GM12872 (cell line): ENCODE measurements at regions not wholly inside any gene's neighbourhood (a gene's known extent, or its start where the extent isn't known, plus 50 kb on each side); places are given as distances from the start of the nearest gene placed in this dataset.
A peak's percentile ranks its signal among the peaks of the same experiment; 100 is the strongest.

Experiments
- TF ChIP-seq, protein P1 (sequence below): IDR thresholded peaks from 3 replicates; pipeline ENCODE4 v1.5.1; 2011; ENCODE audit warnings: low read depth, mild to moderate bottlenecking, low read length, moderate library complexity; ENCODE audit not compliant: insufficient read depth

DNA sequence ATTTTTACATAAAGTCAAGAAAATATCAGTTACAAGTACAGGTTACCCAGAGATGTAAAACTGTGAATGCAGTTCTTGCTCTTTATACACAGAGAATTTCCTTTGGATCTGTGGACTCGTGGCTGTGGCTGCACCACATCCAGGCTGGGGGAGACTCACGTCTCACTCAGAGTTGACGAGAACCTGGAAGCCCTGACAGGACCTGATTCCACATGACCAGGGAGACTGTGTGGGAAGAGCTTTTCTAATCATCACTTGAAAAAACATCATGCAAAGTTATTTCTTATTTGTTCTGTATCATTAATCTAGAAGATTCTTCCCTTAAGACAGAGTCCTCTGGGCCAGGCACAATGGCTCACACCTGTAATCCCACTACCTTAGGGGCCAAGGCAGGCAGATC, 1159.0 kb downstream of the RPIA start:
- TF ChIP-seq, protein P1, sequence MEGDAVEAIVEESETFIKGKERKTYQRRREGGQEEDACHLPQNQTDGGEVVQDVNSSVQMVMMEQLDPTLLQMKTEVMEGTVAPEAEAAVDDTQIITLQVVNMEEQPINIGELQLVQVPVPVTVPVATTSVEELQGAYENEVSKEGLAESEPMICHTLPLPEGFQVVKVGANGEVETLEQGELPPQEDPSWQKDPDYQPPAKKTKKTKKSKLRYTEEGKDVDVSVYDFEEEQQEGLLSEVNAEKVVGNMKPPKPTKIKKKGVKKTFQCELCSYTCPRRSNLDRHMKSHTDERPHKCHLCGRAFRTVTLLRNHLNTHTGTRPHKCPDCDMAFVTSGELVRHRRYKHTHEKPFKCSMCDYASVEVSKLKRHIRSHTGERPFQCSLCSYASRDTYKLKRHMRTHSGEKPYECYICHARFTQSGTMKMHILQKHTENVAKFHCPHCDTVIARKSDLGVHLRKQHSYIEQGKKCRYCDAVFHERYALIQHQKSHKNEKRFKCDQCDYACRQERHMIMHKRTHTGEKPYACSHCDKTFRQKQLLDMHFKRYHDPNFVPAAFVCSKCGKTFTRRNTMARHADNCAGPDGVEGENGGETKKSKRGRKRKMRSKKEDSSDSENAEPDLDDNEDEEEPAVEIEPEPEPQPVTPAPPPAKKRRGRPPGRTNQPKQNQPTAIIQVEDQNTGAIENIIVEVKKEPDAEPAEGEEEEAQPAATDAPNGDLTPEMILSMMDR = no peak

DNA sequence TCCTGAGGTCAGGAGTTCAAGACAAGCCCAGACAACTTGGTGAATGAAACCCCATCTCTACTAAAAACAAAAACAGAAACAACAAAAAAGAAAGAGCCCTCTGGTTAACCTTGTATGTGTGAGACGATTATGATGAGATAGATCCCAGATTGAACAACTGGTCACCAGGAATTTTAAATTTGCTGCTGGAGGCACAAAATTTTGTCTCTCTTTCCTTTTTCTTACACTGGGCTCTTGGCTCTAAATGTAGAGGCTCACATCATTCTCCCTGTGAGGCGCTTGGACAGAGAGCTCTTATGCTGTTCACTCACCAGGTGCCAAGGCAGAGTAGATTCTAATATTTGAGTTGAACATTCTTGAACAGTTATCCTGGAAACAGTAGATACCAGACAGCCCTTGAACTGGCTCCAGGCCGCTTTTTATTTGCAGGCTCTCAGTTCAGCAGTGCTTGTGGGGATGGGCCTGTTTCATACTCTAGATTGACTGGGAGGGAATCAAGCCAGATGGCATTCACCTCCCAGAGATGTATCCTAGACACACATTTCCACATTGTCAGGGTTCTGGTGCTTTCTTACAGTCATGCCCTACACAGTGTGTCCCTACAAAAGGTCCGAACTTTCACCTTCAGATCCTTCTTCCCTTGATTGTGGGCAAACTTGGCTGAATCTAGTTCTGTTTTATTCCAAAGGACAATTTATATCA, 1159.6 kb downstream of the RPIA start:
- TF ChIP-seq, protein P1 = no peak

DNA sequence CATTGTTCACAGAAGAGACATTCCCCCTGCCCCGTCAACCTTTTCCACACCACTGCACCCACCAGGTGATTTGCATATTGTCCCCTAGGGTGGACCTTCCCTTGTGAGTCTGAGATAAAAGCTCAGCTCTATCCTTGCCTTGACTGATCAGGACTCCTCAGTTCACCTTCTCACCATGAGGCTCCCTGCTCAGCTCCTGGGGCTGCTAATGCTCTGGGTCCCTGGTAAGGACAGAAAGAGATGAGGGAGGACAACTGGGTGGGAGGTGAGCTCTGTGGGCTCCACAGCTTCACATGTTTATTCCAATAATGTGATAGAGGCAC, 1160.1 kb downstream of the RPIA start:
- TF ChIP-seq, protein P1 = no peak

DNA sequence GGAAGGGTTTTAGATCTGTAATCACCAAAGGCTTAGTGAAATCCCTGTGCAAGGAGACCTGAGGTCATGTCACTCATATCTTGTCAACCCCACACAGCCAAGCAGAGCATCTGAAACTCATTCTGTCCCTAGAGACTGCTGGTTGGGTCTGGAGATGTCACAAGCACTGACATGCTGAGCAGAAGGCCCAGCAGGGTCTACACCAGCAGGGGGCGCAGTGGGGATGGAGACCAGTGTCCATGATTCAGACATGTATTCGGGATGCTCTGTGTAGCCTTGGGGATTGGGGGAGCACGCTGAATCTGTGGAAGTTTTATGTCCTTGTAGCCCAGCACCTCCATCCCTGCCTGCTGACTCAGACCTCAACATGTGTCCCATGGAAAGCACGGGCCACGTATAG, 1247.3 kb downstream of the RPIA start:
- TF ChIP-seq, protein P1 = peak; percentile 47

DNA sequence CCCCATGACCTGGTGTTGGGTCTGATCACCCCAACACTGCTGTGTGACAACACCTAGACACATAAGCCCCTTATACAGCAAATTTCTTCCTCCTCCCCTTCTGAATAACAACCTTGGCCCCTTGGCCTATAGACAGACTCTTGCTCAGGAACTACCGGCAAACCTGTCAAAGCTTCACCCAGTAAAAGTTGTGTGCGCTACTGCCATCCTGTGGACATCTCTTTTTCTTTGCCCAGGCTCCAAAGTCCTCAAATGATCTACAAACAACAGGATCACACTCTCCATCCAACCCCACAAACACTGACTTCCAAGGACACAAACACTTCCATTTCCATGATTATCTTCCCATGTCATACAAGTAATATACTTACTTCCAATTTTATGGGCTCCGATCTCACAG, 1265.8 kb downstream of the RPIA start:
- TF ChIP-seq, protein P1 = peak; percentile 42; the same call in 2 of the 3 replicates

DNA sequence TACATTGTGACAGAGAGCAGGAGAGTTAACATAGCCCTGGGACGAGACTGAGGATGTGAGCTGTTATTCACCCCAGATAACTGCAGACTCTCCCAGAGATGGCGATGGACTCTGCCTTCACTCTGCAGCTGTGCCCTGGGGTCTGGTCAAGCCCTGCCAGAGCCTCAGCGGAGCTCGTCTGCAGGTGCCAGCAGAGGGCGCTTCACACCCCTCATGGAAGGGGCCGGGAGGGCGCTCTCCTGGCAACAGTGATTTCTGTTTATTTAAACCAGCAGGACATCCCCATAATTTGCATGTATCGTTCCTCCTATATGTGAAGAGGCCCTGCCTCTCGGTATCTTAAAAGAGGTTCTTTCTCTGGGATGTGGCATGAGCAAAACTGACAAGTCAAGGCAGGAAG, 1329.8 kb downstream of the RPIA start:
- TF ChIP-seq, protein P1 = 0 out of 3 replicates have a peak, but pooled peaks have one; percentile 18

DNA sequence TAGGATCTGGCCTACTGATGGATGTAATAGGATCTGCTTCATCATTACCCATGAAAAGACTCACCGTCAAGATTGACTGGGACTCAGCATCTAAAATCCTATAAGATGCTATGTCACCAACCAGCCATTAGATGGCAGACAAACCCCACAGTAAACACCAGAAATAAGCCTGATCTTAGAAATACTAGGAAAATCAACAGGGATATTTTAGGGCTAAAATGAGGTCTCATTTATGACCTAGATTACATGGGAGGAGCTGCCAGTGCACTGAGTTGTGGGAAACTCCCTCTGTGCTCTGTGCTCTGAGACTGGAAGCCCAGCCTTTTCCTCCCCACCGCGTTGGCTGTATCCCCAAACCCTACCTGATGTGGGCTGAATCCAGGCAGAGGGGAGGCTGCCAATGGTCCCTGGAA, 1335.8 kb downstream of the RPIA start:
- TF ChIP-seq, protein P1 = peak; percentile 19; the same call in 1 of the 3 replicates
